Activated T-helper 9 cell treated with anti-CD3 and anti-CD28 coated beads, Interleukin-2, amount 50 U/mL, for 16 hours (primary cell): ENCODE measurements at regions not wholly inside any gene's neighbourhood (a gene's known extent, or its start where the extent isn't known, plus 50 kb on each side); places are given as distances from the start of the nearest gene placed in this dataset.
"Not testable (repeated sequence)": the region's sequence is repeated elsewhere in the genome, so short reads cannot be mapped to it uniquely, and the experiment has no call there.

Source experiments
- DNase-seq: peaks from one replicate; pipeline ENCODE4 v3.0.0-alpha.2; 2020; ENCODE audit warnings: low read depth

GRCh38 chr3:10703875-10704274 is 112.2 kb upstream of the SLC6A11 start:
- DNase-seq, result no peak

GRCh38 chr3:10706156-10706739 is 109.8 kb upstream of the SLC6A11 start:
- no peak for DNase-seq

- no peak for DNase-seq
These were observed 109.2 kb upstream of the SLC6A11 start for GRCh38 chr3:10706740-10707399.

- no peak for DNase-seq
These were observed 108.4 kb upstream of the SLC6A11 start for GRCh38 chr3:10707400-10708215.

GRCh38 chr3:10708216-10708893 is 107.7 kb upstream of the SLC6A11 start:
- DNase-seq, result no peak

- DNase-seq, result no peak
These were observed 106.8 kb upstream of the SLC6A11 start for GRCh38 chr3:10709110-10709781.

GRCh38 chr3:10712121-10712520 is 103.9 kb upstream of the SLC6A11 start:
- DNase-seq, result no peak

GRCh38 chr3:10713656-10714055 is 102.4 kb upstream of the SLC6A11 start:
- no peak for DNase-seq

- DNase-seq, result no peak
These were observed 100.1 kb upstream of the SLC6A11 start for GRCh38 chr3:10715886-10716285.

- no peak for DNase-seq
These were observed 99.1 kb upstream of the SLC6A11 start for GRCh38 chr3:10716964-10717363.

- DNase-seq, result no peak
These were observed 98.3 kb upstream of the SLC6A11 start for GRCh38 chr3:10717756-10718155.

- no peak for DNase-seq
These were observed 94.9 kb upstream of the SLC6A11 start for GRCh38 chr3:10721101-10721500.

- no peak for DNase-seq
These were observed 93.1 kb upstream of the SLC6A11 start for GRCh38 chr3:10722911-10723310.

GRCh38 chr3:10723991-10724390 is 92.0 kb upstream of the SLC6A11 start:
- DNase-seq, result no peak

GRCh38 chr3:10725067-10725466 is 91.0 kb upstream of the SLC6A11 start:
- no peak for DNase-seq

- DNase-seq, result no peak
These were observed 90.2 kb upstream of the SLC6A11 start for GRCh38 chr3:10725846-10726245.

- DNase-seq, result no peak
These were observed 89.2 kb upstream of the SLC6A11 start for GRCh38 chr3:10726787-10727186.

GRCh38 chr3:10729439-10729838 is 86.6 kb upstream of the SLC6A11 start:
- no peak for DNase-seq

- no peak for DNase-seq
These were observed 83.7 kb upstream of the SLC6A11 start for GRCh38 chr3:10732292-10732691.

GRCh38 chr3:10733297-10733696 is 82.7 kb upstream of the SLC6A11 start:
- DNase-seq, result no peak

- DNase-seq, result not testable (repeated sequence)
These were observed 79.6 kb upstream of the SLC6A11 start for GRCh38 chr3:10736444-10736843.

- DNase-seq, result no peak
These were observed 78.2 kb upstream of the SLC6A11 start for GRCh38 chr3:10737785-10738184.
